T-helper 2 cell treated with Interferon-gamma antibody and Interleukin-4, amounts not matched to agents 100 ng/mL and 5 ng/mL, for 36 hours (primary cell): ENCODE measurements at regions not wholly inside any gene's neighbourhood (a gene's known extent, or its start where the extent isn't known, plus 50 kb on each side); places are given as distances from the start of the nearest gene placed in this dataset.

ENCODE experiments used
- intact Hi-C: fragments of 100-400 bp; cut with micrococcal nuclease; formaldehyde crosslinking; loops from one replicate; pipeline ENCODE4 v1.15.1; 2023

DNA sequence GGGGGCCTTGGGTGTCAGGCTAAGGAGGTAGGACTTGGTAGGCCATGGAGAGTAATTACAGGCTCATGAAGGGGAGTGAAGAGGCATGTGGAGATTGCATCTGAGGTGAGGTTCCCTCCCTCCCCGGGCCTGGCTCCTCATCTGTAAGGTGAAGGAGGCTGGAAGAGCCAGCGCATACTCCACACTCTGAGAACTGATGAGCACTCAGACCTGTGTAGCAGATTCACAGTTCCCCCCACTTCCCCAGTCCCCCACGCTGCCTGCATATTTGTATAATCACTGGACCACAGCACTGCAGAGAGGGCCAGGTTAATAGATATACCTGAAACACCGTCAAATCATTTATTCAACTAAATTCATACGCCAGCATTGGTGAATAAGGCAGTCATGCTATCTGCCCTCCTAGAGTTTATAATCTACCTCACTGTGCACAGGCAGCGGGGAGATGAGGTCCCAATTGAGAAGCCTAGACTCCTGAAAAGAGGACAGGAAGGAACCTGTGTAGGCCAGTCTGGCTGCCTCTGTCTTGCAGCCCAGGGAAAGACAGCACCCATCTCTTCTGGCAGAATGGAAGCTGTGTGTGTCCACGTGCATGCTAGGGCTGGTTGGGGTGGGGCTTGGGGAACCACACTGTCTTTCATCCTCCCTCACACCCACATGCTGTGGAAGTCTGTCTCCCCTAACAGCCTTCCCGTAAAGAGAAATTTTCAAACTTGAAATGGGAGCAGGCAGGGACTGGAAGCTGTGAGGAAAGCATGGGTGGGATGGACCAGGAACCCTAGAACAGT is 110.6 kb upstream of the ATP1A1 start:
- intact Hi-C loops: no loop called here

DNA sequence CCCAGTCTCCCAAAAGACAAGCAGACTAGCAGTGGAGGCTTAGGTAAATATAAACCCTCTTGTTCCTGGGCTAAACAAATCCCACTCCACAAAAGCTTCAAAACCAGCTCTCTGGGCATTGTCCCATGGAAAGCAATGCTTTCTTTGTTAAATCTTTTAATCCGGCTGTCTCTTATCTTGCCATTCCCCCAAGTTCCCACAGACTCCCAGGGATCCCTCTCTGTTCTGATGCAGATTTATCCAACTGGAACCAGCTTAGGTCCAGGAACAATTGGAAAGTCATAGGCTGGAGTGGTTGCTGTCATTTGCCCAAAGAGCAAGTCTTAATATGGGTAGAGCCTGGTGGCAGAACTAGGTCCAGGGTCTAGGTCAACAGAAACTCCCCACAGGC is 110.1 kb upstream of the ATP1A1 start:
- intact Hi-C loops: no loop called here

DNA sequence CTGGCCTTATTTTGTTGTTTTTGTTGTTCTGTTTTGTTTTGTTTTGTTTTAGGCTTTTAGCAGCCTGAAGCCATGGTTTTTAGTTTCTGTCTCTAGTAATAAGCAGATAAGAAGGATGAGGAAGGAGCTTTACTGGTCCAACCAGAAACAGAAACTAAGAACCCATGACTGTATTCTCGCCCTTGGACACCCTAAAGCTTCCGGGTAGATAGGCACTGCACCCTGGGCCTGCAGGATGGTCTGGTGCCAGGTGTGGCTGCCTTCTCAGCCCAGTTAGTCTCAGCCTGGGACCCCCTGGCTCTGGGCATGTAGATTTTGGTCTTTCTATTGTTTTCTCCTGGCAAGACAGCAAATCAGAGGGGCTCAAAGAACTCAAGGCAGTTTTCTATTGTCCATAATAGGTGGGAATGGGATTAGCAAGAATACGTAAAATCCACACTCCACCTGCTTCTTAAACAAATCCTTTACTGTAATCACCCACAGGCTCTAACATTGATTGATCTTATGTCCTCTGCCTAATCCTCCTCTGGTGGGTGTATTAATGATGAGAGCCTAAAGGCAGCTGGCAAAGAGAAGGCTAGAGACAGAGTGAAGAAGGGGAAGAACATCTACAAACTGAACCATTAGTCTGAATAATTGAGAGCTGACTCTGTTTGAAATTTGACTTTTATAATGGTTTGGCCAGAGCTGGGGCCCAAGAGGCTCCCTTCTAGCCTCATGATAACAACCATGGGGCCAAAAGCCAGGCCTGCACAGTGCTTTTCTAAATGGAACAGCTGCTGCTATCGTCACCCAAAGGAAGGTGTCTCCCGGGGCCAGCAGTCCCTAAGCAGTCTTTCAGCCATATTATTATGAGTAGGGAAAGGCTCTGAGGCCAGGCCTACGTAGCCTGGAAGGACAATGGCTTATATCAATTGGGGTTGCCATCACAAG is 106.8 kb upstream of the ATP1A1 start:
- intact Hi-C loops: no loop called here

DNA sequence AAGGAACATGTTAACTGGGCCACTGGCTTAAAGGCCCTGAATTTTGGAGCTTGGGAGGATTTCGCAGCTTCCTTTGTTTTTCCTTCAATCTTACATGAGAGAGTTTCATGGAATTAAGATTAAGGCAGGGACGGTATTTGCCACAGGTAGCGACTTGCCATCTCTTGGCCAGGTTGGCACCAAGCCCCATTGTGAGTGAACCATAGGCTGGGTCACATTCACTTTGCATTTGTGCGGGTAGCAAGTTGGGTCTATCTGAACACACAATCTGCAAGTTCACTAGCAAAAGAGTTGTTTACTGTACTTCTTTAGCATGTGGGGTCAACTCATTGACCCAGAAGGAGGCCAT is 106.2 kb upstream of the ATP1A1 start:
- intact Hi-C loops: no loop called here

DNA sequence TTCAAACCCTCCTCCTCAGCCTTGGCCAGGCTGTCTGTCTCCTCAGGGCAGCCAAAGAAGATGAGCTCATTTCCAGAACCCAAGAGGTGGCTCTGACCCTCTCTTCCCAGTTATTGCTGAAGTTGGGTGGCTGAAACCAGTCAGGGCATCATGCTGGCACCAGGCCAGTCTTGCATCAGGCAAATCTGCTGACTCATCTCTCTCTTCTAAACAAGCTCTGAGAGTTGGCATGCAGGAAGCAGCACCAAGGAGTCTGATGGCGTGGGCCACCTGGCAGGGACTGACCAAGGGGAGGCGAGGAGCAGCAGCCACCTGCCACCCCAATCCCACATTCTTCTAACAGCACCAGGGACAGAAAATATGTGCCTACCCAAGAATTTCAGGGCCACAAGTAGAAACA is 104.8 kb upstream of the ATP1A1 start:
- intact Hi-C loops: no loop called here

DNA sequence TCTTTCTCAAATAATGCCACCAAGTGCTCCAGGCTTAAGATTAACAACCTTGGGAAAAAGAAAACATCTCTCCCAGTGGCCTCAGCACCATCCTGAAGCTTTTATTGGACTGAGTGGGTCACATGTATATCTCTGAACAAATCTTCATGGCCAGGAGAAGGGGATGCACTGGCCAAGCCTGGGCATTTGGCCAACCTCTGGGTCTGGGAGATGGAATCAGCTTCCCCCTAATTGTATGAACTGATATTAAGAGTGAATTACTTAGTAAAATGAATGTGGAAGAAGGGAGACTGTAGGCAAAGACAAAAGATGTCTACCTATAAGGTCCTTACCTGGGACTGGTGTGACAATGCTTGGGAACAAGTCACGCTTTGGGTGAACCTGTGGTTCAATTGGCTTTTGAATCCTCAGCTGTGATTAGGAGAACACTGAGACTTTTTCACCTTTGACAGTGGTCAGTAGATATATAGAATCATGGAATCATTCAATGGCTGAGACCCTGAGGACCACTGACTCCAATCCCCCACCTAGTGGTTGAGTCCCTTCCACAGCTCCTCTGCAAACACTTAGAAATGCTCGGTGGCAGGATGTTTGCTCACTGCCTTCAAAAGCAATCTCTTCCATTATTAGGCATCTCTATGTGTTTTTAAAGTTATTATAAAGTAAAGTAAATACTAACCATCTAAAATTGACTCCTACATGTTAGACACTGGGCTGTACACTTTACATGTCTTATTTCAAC is 102.6 kb upstream of the ATP1A1 start:
- intact Hi-C loops: no loop called here

DNA sequence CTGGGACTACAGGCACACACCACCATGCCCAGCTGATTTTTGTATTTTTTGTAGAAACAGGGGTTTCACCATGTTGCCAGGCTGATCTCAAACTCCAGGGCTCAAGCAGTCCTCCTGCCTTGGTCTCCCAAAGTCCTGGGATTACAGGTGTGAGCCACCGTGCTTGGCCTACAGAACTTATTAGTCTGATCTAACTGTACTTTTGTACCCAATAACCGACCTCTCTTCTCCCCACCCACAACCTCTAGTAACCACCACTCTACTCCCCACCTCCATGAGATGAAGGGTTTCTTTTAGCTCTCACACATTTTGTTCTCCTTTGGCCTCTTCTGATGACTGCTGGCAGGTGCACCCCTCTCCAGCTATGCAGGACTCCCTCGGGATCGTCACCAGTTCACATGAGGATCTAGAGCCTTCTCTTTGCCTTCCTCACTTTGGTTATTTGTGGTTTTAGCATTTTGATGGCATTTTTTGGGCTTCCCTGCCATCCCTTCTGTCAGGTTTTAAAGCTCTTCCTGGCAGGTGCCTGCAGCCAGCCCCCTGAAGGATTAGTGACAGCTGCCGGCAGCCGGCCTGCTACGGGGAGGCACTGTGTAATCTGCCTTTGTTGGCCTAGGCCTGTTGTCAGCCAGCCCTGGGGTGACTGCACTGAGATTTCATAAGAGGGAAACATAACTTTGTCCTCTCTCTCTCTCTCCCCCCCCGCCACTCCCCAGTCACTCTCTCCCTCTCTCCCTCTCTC is 99.8 kb upstream of the ATP1A1 start:
- intact Hi-C loops: no loop called here

DNA sequence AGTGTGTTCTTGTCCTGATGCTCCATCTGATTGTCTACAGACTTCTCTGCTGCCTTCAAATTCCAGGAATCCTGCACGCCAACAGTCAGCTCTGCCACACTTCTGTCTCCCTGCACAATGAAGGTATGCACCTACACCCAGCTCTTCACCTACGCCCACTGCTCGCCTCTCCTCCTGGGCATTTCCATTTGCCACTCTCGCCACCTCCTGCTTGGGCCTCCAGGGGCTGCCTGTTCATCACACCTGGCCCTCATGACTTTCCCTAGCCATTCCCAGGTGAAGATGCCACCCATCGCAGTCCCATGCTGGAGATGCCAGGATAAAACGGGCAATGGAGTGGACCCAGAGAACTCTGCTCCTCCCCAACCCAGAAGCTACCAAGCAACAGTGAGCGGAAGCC is 96.5 kb upstream of the ATP1A1 start:
- intact Hi-C loops: no loop called here

DNA sequence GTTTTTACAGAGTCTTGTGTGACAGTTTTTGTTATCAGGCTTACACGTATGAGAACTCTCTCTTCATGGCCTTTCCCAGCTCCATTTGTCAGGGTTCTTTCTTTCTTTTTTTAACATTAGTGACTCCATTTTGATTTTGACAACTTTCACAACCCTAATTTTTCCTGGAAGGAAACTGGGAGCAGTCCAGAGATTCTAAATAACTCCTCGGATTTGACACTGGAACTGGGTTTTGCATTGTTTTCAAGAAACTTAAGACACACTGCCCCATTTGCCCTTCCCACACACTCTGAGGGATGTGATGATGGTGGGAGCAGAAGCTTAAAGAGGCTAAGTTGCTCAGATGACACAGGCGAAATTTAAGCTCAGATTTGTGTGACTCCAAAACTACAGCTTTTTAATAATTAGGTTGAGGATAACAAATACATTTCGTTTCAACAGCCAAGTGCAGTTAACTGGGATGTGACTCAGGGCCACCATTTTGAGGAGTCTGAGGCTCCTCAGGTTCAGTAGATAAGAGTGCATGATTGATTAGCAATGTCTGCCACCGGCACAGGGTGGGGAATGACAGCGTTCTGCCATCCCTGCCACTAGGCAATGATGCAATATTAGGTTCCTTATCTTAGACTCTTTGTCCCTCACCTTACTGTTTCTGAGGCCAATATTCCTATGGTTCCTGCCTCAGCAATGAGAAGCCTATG is 95.1 kb upstream of the ATP1A1 start:
- intact Hi-C loops: no loop called here

DNA sequence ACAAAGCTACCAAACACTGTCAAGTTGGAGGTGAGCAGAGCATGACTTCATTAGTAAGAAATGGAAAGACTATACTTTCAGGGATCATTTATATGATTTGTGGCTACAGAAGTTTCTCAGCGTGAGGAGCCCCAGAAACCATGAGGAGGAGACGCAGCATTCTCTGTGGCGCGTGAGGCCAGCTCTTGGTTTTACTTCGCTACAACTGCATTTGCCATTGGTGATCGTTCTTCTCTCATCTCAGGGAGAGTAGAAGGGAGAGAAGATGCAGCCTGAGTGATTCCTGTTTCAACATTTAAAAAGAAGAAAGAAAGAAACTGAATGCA is 94.5 kb upstream of the ATP1A1 start:
- intact Hi-C loops: no loop called here

DNA sequence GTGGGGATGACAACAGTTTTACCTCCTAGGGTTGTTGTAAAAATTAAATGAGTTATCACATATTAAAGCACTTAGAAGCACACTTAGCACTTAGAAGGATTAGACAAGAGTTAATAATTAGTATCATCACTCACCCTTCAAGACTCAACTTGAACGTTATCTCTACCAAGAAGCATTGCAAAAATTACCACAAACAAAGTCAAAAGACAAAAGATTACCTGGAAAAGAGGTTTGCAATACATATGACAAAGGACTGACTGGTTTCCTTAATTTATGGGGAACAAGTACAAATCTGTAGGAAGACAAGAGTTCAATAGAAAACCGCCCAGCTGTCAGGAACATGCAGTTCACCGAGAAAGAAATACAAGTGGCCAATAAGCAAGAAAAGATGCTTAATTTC is 93.3 kb upstream of the ATP1A1 start:
- intact Hi-C loops: no loop called here

DNA sequence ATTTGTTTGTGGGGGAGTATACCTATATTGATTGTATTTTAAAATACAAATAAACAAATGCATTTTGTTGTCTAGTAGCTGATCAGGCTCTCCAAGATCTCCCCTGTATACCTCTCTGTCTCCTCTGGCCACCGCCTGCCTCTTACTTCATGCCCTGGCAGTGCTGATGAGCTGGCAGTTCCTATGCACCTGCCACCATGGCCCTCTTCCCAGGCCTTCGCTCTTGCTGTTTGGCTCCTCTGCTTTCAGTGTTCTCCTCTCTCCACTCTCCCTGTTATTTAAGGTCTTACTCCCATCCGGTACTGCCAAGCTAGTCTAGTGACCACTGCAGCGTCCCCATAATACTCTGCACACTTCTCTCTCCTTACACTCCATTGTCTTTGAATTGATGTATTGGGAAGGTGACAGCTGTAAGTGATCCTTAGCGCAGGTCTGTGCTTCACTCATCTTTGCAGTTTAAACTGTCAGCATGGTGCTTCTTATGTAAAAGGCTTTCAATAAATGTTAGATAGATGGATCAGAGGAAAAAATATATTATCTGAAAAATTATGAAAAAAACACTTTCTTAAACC is 88.1 kb upstream of the ATP1A1 start:
- intact Hi-C loops: no loop called here

DNA sequence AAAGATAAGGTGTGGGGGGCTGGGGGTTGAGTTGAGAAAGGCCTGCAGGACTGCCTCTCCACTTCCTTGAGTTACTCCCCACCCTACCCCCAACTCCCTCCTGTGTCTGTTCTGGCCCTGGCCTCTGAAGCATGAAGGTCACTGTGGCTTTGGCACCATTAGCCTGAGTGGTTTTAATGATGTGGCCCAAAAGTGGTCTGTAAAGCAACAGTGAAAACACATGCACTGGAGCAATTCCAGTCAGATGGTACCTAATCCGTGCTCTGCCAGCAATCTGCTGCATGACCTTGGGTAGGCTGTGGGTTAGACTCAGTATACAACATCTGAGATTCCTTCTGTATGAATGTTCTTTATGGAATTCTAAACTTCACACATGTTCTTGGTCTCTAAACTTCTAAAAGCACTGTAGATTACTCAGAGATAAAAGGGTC is 86.5 kb upstream of the ATP1A1 start:
- intact Hi-C loops: no loop called here

DNA sequence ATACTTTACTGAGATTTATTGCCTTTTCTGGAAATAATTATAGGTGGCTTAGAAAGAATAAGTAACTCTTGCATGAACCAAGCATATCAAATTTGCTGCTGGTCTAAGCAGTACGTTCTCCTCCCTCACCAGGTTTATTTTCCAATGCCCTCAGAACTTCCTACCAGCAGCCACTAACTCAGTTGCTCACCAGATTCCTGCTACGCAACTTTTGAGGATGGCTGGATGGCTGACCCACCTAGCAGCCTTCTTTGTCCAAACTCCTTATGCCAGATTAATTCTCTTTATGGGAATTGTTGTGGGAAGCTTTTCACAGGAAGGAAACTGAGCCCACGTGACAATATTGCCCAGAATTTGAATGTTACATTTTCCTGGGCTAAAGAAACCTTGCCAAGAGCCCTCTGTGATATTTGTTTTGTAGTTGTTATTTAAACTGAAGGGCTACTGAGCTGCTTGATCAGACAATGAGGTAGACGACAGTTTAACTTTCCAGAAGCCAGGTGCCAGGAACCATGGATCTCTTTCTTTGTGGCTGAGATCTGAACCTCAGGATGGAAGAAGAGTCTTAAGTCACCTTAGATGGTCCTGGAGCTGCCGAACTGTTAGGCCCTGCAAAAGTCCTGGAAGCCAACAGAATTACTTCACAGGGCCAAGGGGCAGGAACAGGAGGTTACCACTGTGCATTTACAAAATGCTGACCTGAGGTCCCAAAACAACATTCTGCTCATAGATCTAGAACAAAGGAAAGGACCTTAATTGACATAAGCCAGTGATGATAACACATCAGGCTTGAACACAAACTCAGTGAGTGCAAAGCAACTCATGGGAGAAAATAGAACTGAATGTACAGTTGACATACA is 85.5 kb upstream of the ATP1A1 start:
- intact Hi-C loops: no loop called here

DNA sequence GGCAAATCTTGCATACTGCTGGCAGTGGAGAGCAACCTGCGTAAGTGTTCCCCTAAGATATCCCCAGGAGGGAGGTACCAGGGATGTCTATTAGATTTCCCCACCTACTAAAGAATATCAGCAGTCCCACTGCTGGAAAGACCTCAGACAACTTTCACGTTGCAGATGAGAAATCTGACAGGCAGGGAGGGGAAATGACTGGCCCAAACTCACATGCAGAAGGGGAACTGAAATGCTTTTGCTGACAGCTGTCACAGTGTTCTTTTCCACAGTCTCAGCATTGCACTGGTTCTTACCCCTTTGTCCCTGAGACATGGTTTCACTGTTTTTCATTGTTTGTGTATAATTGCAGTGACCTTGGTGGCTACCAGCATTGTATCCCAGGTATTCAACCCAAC is 84.8 kb upstream of the ATP1A1 start:
- intact Hi-C loops: no loop called here

DNA sequence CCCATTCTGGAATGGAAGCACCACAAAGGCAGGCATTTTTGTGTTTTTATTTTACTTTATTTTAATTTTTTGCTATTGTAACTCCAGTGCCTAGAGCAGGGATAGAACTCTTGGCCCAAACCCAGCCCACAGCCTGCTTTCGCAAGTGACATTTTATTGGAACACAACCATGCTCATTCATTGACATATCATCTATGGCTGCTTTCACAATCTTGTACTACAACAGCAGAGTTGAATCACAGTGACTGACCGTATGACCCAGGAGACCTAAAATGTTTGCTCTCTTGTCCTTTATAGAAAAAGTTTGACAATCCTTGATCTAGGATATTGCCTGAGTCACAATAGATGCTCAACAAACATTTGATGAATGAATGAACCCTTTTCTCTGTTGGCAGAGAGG is 83.9 kb upstream of the ATP1A1 start:
- intact Hi-C loops: no loop called here

DNA sequence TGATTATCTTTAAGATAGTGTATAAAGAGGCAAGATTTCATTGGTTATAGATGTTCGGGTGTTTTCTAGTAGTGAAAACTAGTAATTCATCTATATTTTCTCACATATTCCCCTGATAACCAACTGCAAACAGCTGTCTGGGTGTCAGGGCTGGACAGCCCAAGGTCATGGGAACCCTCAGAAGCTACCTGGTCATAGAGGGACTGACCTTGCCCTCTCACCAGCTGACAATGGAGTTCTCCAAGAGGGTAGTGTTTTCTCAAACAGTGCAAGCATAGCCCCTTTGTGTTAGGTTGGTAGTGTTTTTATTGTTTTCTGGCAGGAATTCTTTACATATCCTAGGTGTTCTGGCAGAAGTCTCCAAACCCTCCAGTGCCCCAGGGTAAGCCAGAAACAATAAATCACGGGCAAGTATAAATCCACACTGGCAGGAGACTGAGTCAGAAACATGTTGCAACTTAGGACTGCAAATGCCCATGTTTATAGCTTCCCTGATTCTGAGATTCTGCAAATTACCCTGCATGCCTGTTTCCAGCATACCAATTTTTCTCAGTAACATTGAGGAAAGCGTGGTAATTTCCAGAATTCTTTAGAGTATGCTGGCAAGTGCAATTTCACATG is 82.8 kb upstream of the ATP1A1 start:
- intact Hi-C loops: no loop called here

DNA sequence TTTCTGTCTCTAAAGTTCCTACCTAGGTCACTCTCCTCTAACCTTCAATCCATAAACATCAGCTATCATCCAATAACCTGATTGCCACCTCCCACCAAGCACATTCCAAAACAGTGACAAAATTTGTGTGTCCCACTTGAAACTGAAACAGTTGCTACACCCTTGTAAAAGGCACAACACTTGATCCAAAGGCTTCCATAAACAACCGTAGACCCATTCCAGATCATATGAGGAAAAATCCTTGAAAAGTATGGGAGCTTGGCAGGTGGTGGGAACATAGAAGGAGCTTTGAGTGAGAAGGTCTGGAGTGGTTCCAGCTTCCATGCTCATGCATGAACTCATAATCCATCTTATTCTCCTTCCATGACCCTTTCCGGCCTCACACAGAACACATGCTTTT is 82.0 kb upstream of the ATP1A1 start:
- intact Hi-C loops: no loop called here
